Uterus (tissue), 3 donors: ENCODE measurements at regions not wholly inside any gene's neighbourhood (a gene's known extent, or its start where the extent isn't known, plus 50 kb on each side); places are given as distances from the start of the nearest gene placed in this dataset. TPM values are rescaled to one million over a fixed set of nuclear protein-coding genes. Genes with fewer than 3 reads are reported as not detected.

Source experiments
- DNase-seq, 2 donors: peaks; one replicate each; pipeline ENCODE4 v3.0.0-alpha.2; 2019 to 2020
- H3K27ac ChIP-seq, 2 donors: fragments of 200-600 bp; sonication (generic); 1 replicate in 1 of 2; 2 replicates in 1 of 2; pipeline ENCODE4 v1.5.1; 2016 to 2018
- H3K27me3 ChIP-seq, 2 donors: fragments of 200-600 bp; sonication (generic); one replicate each; pipeline ENCODE4 v1.5.1; 2018 to 2019; ENCODE audit warnings: control low read depth in 1 of 2
- H3K36me3 ChIP-seq, 2 donors: fragments of 200-600 bp; sonication (generic); one replicate each; pipeline ENCODE4 v1.5.1; 2019; ENCODE audit warnings: control low read depth in 1 of 2
- H3K4me1 ChIP-seq, 2 donors: fragments of 200-600 bp; sonication (generic); one replicate each; pipeline ENCODE4 v1.5.1; 2018 to 2019; ENCODE audit warnings: control low read depth in 1 of 2
- H3K4me3 ChIP-seq, 2 donors: fragments of 200-600 bp; sonication (generic); 1 replicate in 1 of 2; 2 replicates in 1 of 2; pipeline ENCODE4 v1.5.1; 2018 to 2019; ENCODE audit warnings: mild to moderate bottlenecking in 1 of 2
- H3K9me3 ChIP-seq, 2 donors: fragments of 200-600 bp; sonication (generic); one replicate each; pipeline ENCODE4 v1.5.1; 2019; ENCODE audit warnings: control low read depth in 1 of 2
- CTCF ChIP-seq, 4 experiments: fragments of 200-600 bp in 2 of 4; fragments of 450-650 bp in 2 of 4; sonication (generic) in 2 of 4; IDR thresholded peaks; one replicate each; pipeline ENCODE4 v1.5.1; 2016 to 2019; ENCODE audit warnings: antibody characterized with exemption in 4 of 4, mild to moderate bottlenecking in 2 of 4, moderate library complexity in 1 of 4
- POLR2A ChIP-seq, 2 donors: fragments of 450-650 bp; IDR thresholded peaks; one replicate each; pipeline ENCODE4 v1.6.1; 2016; ENCODE audit warnings: antibody characterized with exemption in 2 of 2, mild to moderate bottlenecking in 1 of 2, moderate library complexity in 1 of 2
- intact Hi-C: fragments of 100-400 bp; cut with DNase I; formaldehyde crosslinking; loops from one replicate; pipeline ENCODE4 v1.15.1; 2023; ENCODE audit warnings: low total_unique reads
- small RNA-seq: library from RNA; depleted of rRNA; stranded (forward); fragments of <200 nt; gene quantifications from one replicate; pipeline ENCODE3, GENCODE V24; 2016
- donor health status: DM: yes; HTN: yes; CAD: no.

- H3K4me1 ChIP-seq, result peaks cover 0 to 10% of the 10 kb centered on the region in 2 donors
- DNase-seq, result no peak
- TF ChIP-seq CTCF (IDR thresholded peaks at IDR 0.05), result no peak
- no peak for TF ChIP-seq POLR2A (IDR thresholded peaks at IDR 0.05)
- H3K27me3 ChIP-seq, result no peaks in the 10 kb centered on the region
- no peaks in the 10 kb centered on the region for H3K36me3 ChIP-seq
- H3K27ac ChIP-seq, result no peak overlapping the region
- intact Hi-C loops, result no loop called here
- H3K9me3 ChIP-seq, result no peaks in the 10 kb centered on the region
- no peak overlapping the region for H3K4me3 ChIP-seq
These were observed 50.3 kb upstream of the PTPRK start for GRCh38 chr6:128570680-128571063.

DNA sequence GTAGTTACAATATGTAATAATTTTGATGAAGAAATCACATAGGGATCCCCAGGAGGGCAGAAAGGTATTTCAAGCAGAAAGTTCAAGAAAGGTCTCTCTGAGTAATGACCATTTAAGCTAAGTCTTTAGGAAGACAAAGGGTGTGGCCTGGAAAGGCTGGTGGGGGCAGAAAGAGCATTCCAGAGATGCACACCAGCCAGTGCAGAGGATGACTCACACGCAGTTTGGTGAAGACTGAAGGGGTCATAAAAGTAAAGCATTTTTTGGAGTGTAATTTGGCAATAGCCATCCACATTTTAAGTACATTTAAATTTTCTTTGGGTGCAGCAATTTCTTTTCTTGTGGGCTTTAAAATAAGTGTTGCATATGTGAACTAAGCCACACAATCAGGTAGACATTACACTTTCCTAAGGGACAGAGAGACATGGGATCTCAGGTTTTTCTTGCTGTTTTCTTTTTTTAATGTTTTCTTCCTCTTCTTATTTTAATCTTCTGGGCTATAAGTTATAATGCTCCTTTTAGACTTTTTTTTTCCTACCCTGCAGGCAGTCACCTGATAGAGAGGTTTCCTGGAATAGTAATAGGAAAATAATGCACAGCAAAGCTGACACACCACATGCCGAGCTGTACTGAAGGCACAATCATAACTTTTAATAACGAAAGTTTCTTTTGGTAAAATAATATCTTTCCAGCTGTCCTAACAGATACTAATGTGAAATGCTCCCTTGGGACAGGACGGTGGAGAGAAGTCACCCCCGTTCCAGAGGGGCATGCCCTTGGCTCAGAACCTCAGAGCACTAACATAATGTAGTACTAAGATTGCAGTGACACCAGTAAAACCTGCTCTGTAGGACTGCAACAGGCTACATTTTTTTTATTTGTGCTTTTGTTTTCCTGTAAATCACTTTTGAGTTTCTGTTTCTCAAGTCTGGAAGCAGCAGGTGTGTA is 49.6 kb upstream of the PTPRK start:
- TF ChIP-seq CTCF (IDR thresholded peaks at IDR 0.05), result no peak
- no peak for TF ChIP-seq POLR2A (IDR thresholded peaks at IDR 0.05)
- DNase-seq, result no peak
- Histone ChIP-seq H3K27me3 (no peaks in the 10 kb centered on the region), H3K36me3 (no peaks in the 10 kb centered on the region), H3K27ac (no peak overlapping the region), H3K4me1 (peaks cover 0 to 10% of the 10 kb centered on the region in 2 donors), H3K9me3 (no peaks in the 10 kb centered on the region), H3K4me3 (no peak overlapping the region)
- intact Hi-C loops, result no loop called here

Small RNAs in the stretch of these regions (small RNA-seq; reads per million reads assigned to genes)
- not detected for gene RF00019
